Activated naive CD4-positive, alpha-beta T cell treated with anti-CD3 and anti-CD28 coated beads, Interleukin-2, amount 50 U/mL, for 16 hours (primary cell): ENCODE measurements at regions not wholly inside any gene's neighbourhood (a gene's known extent, or its start where the extent isn't known, plus 50 kb on each side); places are given as distances from the start of the nearest gene placed in this dataset.
A peak's percentile ranks its signal among the peaks of the same experiment; 100 is the strongest.

Experiments
- DNase-seq: peaks from one replicate; pipeline ENCODE4 v3.0.0-alpha.2; 2020

- no peak for DNase-seq
Observed at GRCh38 chr10:2980791-2981360, 86.5 kb upstream of the PFKP start.

GRCh38 chr10:2980116-2980515 lies 87.2 kb upstream of the PFKP start:
- DNase-seq: no peak

GRCh38 chr10:2979306-2979705 lies 88.0 kb upstream of the PFKP start:
- DNase-seq: no peak

- no peak for DNase-seq
Observed at GRCh38 chr10:2978574-2979273, 88.6 kb upstream of the PFKP start.

- DNase-seq: no peak
Observed at GRCh38 chr10:2978111-2978510, 89.2 kb upstream of the PFKP start.

GRCh38 chr10:2974503-2975207 lies 92.7 kb upstream of the PFKP start:
- no peak for DNase-seq

GRCh38 chr10:2974083-2974482 lies 93.3 kb upstream of the PFKP start:
- no peak for DNase-seq

GRCh38 chr10:2972810-2973209 lies 94.5 kb upstream of the PFKP start:
- no peak for DNase-seq

GRCh38 chr10:2972216-2972615 lies 95.1 kb upstream of the PFKP start:
- DNase-seq: no peak

GRCh38 chr10:2970190-2970823 lies 97.0 kb upstream of the PFKP start:
- DNase-seq: no peak

- DNase-seq: no peak
Observed at GRCh38 chr10:2968401-2969058, 98.8 kb upstream of the PFKP start.

- DNase-seq: no peak
Observed at GRCh38 chr10:2966134-2966533, 101.2 kb upstream of the PFKP start.

GRCh38 chr10:2964632-2965296 lies 102.6 kb upstream of the PFKP start:
- no peak for DNase-seq

- DNase-seq: no peak
Observed at GRCh38 chr10:2963889-2964631, 103.3 kb upstream of the PFKP start.

- DNase-seq: no peak
Observed at GRCh38 chr10:2962194-2962593, 105.2 kb upstream of the PFKP start.

GRCh38 chr10:2958659-2959058 lies 108.7 kb upstream of the PFKP start:
- no peak for DNase-seq

- DNase-seq: no peak
Observed at GRCh38 chr10:2957785-2958184, 109.6 kb upstream of the PFKP start.

- DNase-seq: no peak
Observed at GRCh38 chr10:2955064-2955463, 112.3 kb upstream of the PFKP start.

- DNase-seq: no peak
Observed at GRCh38 chr10:2953495-2953894, 113.9 kb upstream of the PFKP start.

- DNase-seq: no peak
Observed at GRCh38 chr10:2951235-2951835, 116.0 kb upstream of the PFKP start.

GRCh38 chr10:2950546-2950945 lies 116.8 kb upstream of the PFKP start:
- no peak for DNase-seq

- peak; percentile 53 for DNase-seq
Observed at GRCh38 chr10:2949948-2950354, 117.4 kb upstream of the PFKP start.
